ENCODE measurements at regions not wholly inside any gene's neighbourhood (a gene's known extent, or its start where the extent isn't known, plus 50 kb on each side); places are given as distances from the start of the nearest gene placed in this dataset.
"Not testable (repeated sequence)": the region's sequence is repeated elsewhere in the genome, so short reads cannot be mapped to it uniquely, and the experiment has no call there.

DNA sequence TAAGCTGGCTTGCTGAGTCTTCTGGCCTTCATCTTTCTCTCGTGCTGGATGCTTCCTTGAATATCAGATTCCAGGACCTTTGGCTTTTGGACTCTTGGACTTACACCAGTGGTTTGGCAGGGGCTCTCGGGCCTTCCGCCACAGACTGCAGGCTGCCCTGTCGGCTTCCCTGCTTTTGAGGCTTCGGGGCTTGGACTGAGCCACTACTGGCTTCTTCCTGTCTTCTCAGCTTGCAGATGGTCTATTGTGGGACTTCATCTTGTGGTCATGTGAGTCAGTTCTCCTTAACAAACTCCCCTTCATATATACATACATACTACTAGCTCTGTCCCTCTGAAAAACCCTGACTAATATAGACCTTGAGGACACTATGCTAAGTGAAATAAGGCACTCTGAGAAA is 78.3 kb upstream of the SSBP2 start:
- peak; percentile 70 for DNase-seq (ENCODE audit: low spot score)

DNA sequence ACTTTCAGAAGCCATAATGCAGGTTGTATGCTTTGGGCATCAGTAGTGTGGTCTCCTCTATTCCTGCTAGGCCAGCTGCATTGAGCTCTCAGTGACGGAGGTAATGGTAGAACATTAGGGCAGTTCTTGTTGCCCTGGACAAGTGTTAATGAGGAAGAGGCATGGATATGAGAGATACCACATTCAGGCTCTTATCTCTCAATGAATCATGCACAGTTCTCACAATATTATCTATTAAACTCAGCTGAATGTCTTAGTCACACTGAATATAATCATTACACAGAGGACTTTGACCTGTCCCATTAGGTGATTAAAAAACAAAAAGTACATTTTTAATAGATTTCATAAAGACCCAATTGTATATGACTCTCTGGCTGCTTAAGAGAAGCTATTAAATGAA is 76.6 kb upstream of the SSBP2 start:
- DNase-seq (ENCODE audit: low spot score), result peak; percentile 37

DNA sequence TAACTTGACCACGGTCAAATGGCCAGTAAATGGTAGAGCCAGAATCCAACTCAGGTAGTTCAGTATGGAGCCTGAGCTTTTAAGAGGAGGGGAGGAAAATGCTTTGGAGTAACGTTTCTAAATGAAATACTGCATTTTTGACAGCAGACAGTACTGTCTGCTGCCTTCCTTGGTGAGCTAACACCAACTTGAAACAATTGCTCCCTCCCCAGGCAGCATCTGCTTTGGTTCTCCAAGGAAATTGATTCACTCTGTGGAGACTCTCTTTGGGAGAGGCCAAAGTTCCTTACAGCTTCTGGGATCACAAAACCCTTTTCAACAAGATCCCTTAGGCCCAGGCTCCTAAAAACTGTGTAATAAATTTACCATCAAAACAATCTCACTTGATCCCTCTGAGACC is 75.2 kb upstream of the SSBP2 start:
- peak; percentile 38 for DNase-seq (ENCODE audit: low spot score)

GRCh38 chr5:81825237-81825636 is 74.3 kb upstream of the SSBP2 start:
- peak; percentile 65 for DNase-seq (ENCODE audit: low spot score)

- not testable (repeated sequence) for DNase-seq (ENCODE audit: low spot score)
Observed at GRCh38 chr5:81823736-81824135, 72.8 kb upstream of the SSBP2 start.

GRCh38 chr5:81820863-81821262 is 70.0 kb upstream of the SSBP2 start:
- no peak for DNase-seq (ENCODE audit: low spot score)

DNA sequence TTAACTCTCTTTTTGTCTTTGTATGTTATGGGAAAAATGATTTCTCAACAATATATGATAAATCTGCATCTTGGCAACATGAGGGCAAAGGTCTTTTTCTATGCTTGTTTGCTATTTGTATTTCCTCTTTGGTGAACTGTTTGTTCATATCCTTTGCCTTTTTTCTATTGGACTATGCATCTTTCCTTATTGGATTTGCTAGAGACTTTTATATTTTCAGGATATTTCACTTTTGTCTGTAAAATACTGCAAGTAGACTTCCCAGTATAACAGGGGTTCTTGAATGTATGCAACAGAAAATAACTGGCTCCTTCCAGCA is 69.4 kb upstream of the SSBP2 start:
- DNase-seq (ENCODE audit: low spot score), result no peak

- no peak for DNase-seq (ENCODE audit: low spot score)
Observed at GRCh38 chr5:81819556-81820317, 68.8 kb upstream of the SSBP2 start.

DNA sequence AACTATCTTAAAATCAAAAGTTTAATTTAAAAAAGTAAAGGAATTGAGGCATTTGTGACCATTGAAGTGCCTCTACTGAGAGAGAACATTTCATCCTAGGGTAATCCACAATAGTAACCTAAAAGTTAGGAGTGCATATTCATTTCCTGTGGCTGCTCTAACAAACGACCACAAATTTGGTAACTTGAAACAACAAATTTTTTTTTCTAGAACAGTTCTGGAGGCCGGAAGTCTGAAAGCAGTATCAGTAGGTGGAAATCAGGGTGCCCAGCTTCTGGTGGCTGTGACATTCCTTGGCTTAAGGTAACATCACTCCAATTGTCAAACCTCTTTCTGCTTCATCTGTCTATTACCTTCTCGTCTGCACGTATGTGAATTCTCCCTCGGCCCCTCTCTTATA is 67.1 kb upstream of the SSBP2 start:
- DNase-seq (ENCODE audit: low spot score), result no peak

- no peak for DNase-seq (ENCODE audit: low spot score)
Observed at GRCh38 chr5:81817086-81817485, 66.2 kb upstream of the SSBP2 start.

- no peak for DNase-seq (ENCODE audit: low spot score)
Observed at GRCh38 chr5:81815321-81815720, 64.4 kb upstream of the SSBP2 start.

DNA sequence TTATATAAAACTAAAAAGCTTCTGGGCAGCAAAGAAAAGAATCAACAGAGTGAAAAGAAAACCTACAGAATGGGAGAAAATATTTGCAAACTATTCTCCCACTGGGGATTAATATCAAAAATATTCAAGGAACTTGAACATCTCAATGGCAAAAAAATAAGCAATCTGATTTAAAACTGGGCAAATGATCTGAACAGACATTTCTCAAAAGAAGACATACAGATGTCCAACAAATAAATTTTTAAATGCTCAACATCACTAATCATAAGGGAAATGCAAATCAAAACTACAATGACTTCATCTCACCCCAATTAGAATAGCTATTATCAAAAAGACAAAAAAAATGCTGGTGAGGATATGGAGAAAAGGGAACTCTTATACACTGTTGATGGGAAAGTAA is 57.2 kb upstream of the SSBP2 start:
- no peak for DNase-seq (ENCODE audit: low spot score)

DNA sequence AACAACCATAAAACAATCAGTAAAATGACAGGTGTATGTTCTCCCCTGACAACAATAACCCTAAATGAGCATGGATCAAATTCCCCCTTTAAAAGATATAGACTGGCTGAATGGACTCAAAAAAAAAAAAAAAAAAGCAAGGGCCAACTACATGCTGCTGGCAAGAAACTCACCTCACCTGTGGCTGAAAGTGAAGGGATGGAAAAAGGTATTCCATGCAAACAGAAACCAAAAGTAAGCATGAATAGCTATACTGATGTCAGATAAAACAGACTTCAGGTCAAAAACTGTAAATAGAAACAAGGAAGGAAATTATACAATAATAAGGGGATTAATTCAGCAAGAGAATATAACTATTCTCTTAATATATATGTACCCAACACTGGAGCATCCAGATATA is 54.2 kb upstream of the SSBP2 start:
- DNase-seq (ENCODE audit: low spot score), result no peak

- DNase-seq (ENCODE audit: low spot score), result no peak
Observed at GRCh38 chr5:81803812-81804211, 52.9 kb upstream of the SSBP2 start.

DNA sequence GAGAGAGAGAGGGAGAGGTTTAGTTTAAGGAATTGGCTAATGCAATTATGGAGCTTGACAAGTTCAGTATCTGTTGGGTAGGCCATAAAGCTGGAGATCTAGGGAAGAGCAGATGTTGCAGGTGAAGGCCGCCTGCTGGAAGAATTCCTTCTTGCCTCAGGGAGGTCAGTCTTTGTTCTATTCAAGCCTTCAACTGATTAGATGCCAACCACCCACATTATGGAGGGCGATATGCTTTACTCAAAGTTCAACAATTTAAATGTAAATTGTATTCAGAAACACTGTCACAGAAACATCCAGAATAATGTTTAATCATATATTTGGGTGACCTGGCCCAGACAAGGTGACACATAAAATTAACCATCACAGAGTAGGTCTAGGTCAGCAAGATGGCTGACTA is 51.7 kb upstream of the SSBP2 start:
- no peak for DNase-seq (ENCODE audit: low spot score)

DNA sequence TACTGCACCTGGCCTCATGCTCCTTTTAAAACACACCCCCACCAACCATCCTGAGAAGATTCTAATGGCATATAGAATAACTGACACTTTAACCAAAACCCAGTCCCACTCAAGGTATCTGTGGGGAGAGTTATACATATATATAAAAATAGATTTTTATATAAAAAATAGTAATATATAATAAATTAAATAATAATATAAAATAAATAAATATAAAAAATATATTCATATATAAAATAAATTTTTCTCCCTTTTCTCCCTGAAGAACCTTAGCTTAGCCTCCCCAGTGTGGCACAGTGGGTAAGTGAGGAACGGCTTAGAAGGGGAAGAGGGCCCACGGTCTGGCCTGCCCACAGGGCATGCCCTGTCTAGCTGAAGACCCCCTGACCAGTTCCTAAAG is 51.1 kb upstream of the SSBP2 start:
- no peak for DNase-seq (ENCODE audit: low spot score)

DNA sequence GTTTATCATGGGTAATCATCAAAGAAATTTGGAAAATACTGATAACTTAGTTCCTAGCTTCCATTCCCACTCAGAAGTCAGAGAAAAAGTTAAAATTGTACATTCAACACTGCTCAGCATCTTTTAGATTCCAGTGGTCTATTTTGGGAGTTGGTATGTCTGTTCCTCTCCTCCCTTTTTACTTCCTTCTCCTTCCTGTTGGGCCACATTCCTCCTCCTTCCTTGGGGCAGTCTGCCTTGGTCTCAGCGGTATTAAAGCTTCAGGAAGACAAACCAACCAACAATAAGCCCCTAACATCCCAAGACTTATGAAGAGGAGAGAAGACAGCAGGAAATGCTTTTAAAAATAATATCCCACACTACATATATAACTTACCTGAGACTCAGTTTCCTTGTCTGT is 49.9 kb upstream of the SSBP2 start:
- DNase-seq (ENCODE audit: low spot score), result no peak

Measured in mucosa of gallbladder (tissue), 1 donor.